ENCODE measurements at regions not wholly inside any gene's neighbourhood (a gene's known extent, or its start where the extent isn't known, plus 50 kb on each side); places are given as distances from the start of the nearest gene placed in this dataset.

DNA sequence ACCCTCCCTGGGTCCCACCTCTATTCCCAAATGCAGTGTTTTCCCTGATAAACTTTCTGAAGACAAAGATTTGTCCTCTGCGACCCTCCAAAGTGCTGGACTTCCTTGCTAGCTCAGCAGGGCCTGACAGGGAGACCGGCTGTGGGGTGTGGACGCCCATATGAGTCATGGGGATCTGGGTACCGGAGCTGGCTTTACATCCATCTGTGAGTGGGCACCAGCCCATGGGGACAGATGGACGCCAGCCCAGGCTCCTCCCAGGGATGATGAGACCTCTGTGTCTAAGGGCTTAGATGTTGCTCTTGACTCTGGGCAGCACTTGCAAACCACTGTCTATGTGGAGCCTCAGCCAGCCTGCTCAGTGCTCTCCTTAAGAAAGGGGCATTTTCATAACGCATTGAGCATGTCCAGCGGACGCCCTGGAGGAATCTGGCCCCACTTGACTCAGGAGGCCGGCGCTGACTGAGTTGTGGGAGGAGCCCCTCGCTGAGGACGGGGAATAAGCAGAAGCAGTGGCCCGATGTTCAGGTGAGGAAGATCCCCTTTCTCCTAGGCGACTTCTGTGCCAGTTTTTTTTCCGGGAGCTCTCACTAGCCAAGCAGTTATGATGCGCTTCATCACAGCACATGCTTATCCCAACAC, 229.4 kb upstream of the MYT1L start:
- TF ChIP-seq RXRA (IDR thresholded peaks at IDR 0.05; ENCODE audit: borderline replicate concordance, low read depth) (no peak), POLR2AphosphoS5 (IDR thresholded peaks at IDR 0.05; ENCODE audit: low read depth, low read length) (no peak), SIN3A (IDR thresholded peaks at IDR 0.05; ENCODE audit: borderline replicate concordance, low read depth, low read length) (no peak), GABPA (IDR thresholded peaks at IDR 0.05; ENCODE audit: low read depth) (no peak), FOSL2 (IDR thresholded peaks at IDR 0.05; ENCODE audit: borderline replicate concordance, low read depth) (no peak), EZH2phosphoT487 (IDR thresholded peaks at IDR 0.05; ENCODE audit: borderline replicate concordance, low read depth) (no peak), CHD2 (IDR thresholded peaks at IDR 0.05; ENCODE audit: low read length, partially characterized antibody) (no peak), GATA2 (CRISPR knock-in tag; IDR thresholded peaks at IDR 0.05) (no peak), RAD21 (IDR thresholded peaks at IDR 0.05; ENCODE audit: low read length) (no peak), TAF1 (IDR thresholded peaks at IDR 0.05; ENCODE audit: borderline replicate concordance, low read depth, low read length) (no peak)
- TF ChIP-seq, protein P1, sequence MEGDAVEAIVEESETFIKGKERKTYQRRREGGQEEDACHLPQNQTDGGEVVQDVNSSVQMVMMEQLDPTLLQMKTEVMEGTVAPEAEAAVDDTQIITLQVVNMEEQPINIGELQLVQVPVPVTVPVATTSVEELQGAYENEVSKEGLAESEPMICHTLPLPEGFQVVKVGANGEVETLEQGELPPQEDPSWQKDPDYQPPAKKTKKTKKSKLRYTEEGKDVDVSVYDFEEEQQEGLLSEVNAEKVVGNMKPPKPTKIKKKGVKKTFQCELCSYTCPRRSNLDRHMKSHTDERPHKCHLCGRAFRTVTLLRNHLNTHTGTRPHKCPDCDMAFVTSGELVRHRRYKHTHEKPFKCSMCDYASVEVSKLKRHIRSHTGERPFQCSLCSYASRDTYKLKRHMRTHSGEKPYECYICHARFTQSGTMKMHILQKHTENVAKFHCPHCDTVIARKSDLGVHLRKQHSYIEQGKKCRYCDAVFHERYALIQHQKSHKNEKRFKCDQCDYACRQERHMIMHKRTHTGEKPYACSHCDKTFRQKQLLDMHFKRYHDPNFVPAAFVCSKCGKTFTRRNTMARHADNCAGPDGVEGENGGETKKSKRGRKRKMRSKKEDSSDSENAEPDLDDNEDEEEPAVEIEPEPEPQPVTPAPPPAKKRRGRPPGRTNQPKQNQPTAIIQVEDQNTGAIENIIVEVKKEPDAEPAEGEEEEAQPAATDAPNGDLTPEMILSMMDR (IDR thresholded peaks at IDR 0.05) = no peak
- TF ChIP-seq, protein P2, sequence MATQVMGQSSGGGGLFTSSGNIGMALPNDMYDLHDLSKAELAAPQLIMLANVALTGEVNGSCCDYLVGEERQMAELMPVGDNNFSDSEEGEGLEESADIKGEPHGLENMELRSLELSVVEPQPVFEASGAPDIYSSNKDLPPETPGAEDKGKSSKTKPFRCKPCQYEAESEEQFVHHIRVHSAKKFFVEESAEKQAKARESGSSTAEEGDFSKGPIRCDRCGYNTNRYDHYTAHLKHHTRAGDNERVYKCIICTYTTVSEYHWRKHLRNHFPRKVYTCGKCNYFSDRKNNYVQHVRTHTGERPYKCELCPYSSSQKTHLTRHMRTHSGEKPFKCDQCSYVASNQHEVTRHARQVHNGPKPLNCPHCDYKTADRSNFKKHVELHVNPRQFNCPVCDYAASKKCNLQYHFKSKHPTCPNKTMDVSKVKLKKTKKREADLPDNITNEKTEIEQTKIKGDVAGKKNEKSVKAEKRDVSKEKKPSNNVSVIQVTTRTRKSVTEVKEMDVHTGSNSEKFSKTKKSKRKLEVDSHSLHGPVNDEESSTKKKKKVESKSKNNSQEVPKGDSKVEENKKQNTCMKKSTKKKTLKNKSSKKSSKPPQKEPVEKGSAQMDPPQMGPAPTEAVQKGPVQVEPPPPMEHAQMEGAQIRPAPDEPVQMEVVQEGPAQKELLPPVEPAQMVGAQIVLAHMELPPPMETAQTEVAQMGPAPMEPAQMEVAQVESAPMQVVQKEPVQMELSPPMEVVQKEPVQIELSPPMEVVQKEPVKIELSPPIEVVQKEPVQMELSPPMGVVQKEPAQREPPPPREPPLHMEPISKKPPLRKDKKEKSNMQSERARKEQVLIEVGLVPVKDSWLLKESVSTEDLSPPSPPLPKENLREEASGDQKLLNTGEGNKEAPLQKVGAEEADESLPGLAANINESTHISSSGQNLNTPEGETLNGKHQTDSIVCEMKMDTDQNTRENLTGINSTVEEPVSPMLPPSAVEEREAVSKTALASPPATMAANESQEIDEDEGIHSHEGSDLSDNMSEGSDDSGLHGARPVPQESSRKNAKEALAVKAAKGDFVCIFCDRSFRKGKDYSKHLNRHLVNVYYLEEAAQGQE (IDR thresholded peaks at IDR 0.05; ENCODE audit: low read depth, low read length) = no peak
